ENCODE measurements at regions not wholly inside any gene's neighbourhood (a gene's known extent, or its start where the extent isn't known, plus 50 kb on each side); places are given as distances from the start of the nearest gene placed in this dataset.
A peak's percentile ranks its signal among the peaks of the same experiment; 100 is the strongest.

DNA sequence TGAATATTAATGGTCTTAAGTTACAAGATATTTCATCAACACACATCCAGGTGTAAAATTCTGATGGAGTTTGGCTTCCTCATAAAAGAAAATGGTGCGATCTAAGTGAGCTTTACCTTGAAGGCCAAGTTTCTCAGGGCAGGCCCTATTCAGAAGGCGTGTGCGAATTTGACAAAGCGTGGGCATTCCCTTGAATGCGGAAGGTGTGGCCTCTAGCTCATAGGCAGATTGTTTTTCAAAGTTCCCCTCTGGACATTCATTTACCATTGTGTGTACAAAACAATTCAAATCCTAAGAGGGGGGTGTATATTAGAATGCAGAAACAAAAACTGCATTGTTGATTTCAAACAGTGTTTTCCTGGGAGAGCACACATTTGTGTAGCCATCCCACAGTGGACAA is 411.9 kb upstream of the PKN2 start:
- no peak overlapping the region for H3K4me2 ChIP-seq (ENCODE audit: insufficient read depth, low read length)
- TF ChIP-seq, protein P1, sequence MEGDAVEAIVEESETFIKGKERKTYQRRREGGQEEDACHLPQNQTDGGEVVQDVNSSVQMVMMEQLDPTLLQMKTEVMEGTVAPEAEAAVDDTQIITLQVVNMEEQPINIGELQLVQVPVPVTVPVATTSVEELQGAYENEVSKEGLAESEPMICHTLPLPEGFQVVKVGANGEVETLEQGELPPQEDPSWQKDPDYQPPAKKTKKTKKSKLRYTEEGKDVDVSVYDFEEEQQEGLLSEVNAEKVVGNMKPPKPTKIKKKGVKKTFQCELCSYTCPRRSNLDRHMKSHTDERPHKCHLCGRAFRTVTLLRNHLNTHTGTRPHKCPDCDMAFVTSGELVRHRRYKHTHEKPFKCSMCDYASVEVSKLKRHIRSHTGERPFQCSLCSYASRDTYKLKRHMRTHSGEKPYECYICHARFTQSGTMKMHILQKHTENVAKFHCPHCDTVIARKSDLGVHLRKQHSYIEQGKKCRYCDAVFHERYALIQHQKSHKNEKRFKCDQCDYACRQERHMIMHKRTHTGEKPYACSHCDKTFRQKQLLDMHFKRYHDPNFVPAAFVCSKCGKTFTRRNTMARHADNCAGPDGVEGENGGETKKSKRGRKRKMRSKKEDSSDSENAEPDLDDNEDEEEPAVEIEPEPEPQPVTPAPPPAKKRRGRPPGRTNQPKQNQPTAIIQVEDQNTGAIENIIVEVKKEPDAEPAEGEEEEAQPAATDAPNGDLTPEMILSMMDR (IDR thresholded peaks at IDR 0.05; ENCODE audit: extremely low read depth, low read depth, low read length): no peak
- H3K27ac ChIP-seq (ENCODE audit: low read depth, low read length): no peak overlapping the region
- H3K36me3 ChIP-seq (ENCODE audit: insufficient read depth, low read length): no peaks in the 10 kb centered on the region
- DNase-seq (ENCODE audit: insufficient read length, low spot score, missing footprints): no peak
- H4K20me1 ChIP-seq (ENCODE audit: insufficient read depth, low read length): no peaks in the 10 kb centered on the region
- H3K9me3 ChIP-seq (ENCODE audit: low read depth, low read length): no peaks in the 10 kb centered on the region
- H3K27me3 ChIP-seq (ENCODE audit: insufficient read depth, low read length): no peaks in the 10 kb centered on the region
- no peaks in the 10 kb centered on the region for H3K79me2 ChIP-seq (ENCODE audit: insufficient read depth, low read length)
- H3K4me1 ChIP-seq (ENCODE audit: insufficient read depth, low read length): no peaks in the 10 kb centered on the region
- no peak overlapping the region for H2AFZ ChIP-seq (ENCODE audit: low read length)
- H3K4me3 ChIP-seq (ENCODE audit: insufficient read depth, low read length): no peak overlapping the region

DNA sequence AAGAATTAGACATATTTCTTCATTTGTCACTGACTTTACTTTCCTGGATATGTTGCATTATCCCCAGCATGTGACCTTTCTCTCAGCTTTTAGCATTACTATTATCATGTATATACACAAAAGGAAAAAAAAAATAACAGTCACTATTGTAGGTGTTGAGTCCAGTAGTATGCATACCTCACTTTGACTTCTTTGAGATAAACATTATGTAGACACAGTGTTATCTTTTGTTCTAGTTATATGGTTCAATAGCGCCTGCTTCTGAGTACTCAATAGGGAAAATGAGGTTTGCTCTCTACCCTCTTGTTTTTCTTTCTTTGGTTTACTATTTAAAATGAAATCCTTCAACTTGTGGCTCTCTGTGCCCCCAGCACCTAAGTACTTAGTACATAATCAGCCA is 409.6 kb upstream of the PKN2 start:
- Histone ChIP-seq H3K36me3 (ENCODE audit: insufficient read depth, low read length) (no peaks in the 10 kb centered on the region), H3K27ac (ENCODE audit: low read depth, low read length) (no peak overlapping the region), H3K4me2 (ENCODE audit: insufficient read depth, low read length) (no peak overlapping the region), H3K4me1 (ENCODE audit: insufficient read depth, low read length) (no peaks in the 10 kb centered on the region), H4K20me1 (ENCODE audit: insufficient read depth, low read length) (no peaks in the 10 kb centered on the region), H2AFZ (ENCODE audit: low read length) (no peak overlapping the region), H3K27me3 (ENCODE audit: insufficient read depth, low read length) (no peaks in the 10 kb centered on the region), H3K79me2 (ENCODE audit: insufficient read depth, low read length) (no peaks in the 10 kb centered on the region), H3K4me3 (ENCODE audit: insufficient read depth, low read length) (no peak overlapping the region), H3K9me3 (ENCODE audit: low read depth, low read length) (no peaks in the 10 kb centered on the region)
- DNase-seq (ENCODE audit: insufficient read length, low spot score, missing footprints): peak; percentile 22
- TF ChIP-seq, protein P1 (IDR thresholded peaks at IDR 0.05; ENCODE audit: extremely low read depth, low read depth, low read length): no peak

DNA sequence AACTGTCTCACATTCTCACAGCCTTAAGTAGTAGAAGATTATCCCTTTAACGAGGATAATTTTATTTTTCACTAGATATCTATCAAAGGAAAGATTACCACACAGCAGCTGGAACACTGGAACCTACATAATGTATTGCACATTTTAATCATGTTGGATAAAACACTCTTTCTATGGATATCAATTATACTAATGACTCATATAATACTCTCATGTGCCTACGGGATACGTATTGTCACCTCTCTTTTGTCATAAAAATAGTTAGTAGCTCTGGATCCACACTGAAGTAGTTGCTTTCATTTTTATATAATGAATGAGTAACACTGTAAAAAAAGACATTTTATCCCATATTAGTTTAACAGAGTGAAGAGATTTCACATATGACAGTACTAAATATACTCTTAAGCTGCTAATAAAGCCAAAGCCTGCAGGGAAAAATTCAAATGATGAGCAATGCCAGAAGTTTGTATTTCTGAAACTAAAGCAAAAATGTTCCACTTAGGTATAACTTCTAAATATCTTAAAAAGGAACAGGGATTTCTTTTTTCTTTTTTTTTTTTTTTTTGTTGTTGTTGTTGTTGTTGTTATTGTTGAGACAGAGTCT is 408.7 kb upstream of the PKN2 start:
- Histone ChIP-seq H3K27ac (ENCODE audit: low read depth, low read length) (no peak overlapping the region), H3K4me3 (ENCODE audit: insufficient read depth, low read length) (no peak overlapping the region), H3K4me2 (ENCODE audit: insufficient read depth, low read length) (no peak overlapping the region), H3K4me1 (ENCODE audit: insufficient read depth, low read length) (no peaks in the 10 kb centered on the region), H4K20me1 (ENCODE audit: insufficient read depth, low read length) (no peaks in the 10 kb centered on the region), H3K9me3 (ENCODE audit: low read depth, low read length) (no peaks in the 10 kb centered on the region), H3K27me3 (ENCODE audit: insufficient read depth, low read length) (no peaks in the 10 kb centered on the region), H3K79me2 (ENCODE audit: insufficient read depth, low read length) (no peaks in the 10 kb centered on the region), H2AFZ (ENCODE audit: low read length) (no peak overlapping the region), H3K36me3 (ENCODE audit: insufficient read depth, low read length) (no peaks in the 10 kb centered on the region)
- peak; percentile 5 for DNase-seq (ENCODE audit: insufficient read length, low spot score, missing footprints)
- TF ChIP-seq, protein P1 (IDR thresholded peaks at IDR 0.05; ENCODE audit: extremely low read depth, low read depth, low read length): no peak

DNA sequence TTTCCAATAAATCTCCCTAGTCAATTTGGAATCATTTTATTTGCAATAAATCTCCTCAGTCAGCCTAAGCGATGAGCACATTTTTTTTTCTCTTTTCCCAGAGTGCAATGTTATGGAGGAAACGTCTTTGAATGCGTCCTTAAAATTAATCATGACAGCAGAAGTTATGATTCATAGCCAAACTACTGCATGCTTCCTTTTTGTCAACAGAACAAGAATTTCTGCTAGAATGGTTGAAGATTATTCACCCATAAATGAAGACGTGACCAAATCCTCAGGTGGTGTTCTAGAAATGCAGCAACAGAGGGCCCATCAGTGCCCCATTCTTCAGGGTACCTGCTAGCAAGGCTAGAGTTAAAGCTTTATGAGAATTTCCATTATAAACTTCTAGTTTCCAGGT is 407.9 kb upstream of the PKN2 start:
- DNase-seq (ENCODE audit: insufficient read length, low spot score, missing footprints): peak; percentile 43
- Histone ChIP-seq H4K20me1 (ENCODE audit: insufficient read depth, low read length) (no peaks in the 10 kb centered on the region), H3K4me1 (ENCODE audit: insufficient read depth, low read length) (no peaks in the 10 kb centered on the region), H3K27me3 (ENCODE audit: insufficient read depth, low read length) (no peaks in the 10 kb centered on the region), H3K9me3 (ENCODE audit: low read depth, low read length) (no peaks in the 10 kb centered on the region), H3K4me3 (ENCODE audit: insufficient read depth, low read length) (no peak overlapping the region), H3K4me2 (ENCODE audit: insufficient read depth, low read length) (no peak overlapping the region), H3K27ac (ENCODE audit: low read depth, low read length) (no peak overlapping the region), H3K36me3 (ENCODE audit: insufficient read depth, low read length) (no peaks in the 10 kb centered on the region), H2AFZ (ENCODE audit: low read length) (no peak overlapping the region), H3K79me2 (ENCODE audit: insufficient read depth, low read length) (no peaks in the 10 kb centered on the region)
- TF ChIP-seq, protein P1 (IDR thresholded peaks at IDR 0.05; ENCODE audit: extremely low read depth, low read depth, low read length): no peak

All from osteoblast (primary cell).